IMR-90 (cell line): ENCODE measurements at regions not wholly inside any gene's neighbourhood (a gene's known extent, or its start where the extent isn't known, plus 50 kb on each side); places are given as distances from the start of the nearest gene placed in this dataset.

ENCODE experiments used
- ATAC-seq: fragments of 200-7000 bp; cut with Tn5 transposase; 2 replicates; pipeline ENCODE4 v1.9.1; 2020; ENCODE audit warnings: low read depth, mild to moderate bottlenecking, moderate library complexity
- BruUV-seq: library from RNA; stranded (reverse); fragments of 400-500 nt; replicated peaks from 2 replicates; lab custom pipeline; 2021; lab: Mats Ljungman, UMichigan
- CTCF ChIA-PET: fragments of 300-600 bp; formaldehyde crosslinking; extraction: SDS; loops from one replicate; lab custom pipeline; 2021; ENCODE audit warnings: antibody characterized with exemption; lab: Yijun Ruan, JAX
- POLR2A ChIA-PET: fragments of 300-600 bp; sonication (Branson Sonifier 250); formaldehyde crosslinking; loops from one replicate; lab custom pipeline; 2022; ENCODE audit warnings: antibody characterized with exemption; ENCODE audit not compliant: unreplicated experiment; lab: Charles Lee
- DNase-seq: peaks from one replicate; pipeline ENCODE4 v3.0.0; 2013
- H2AFZ ChIP-seq: replicated peaks from 2 replicates; pipeline ENCODE3; 2013; ENCODE audit warnings: low read length, mild to moderate bottlenecking; ENCODE audit not compliant: poor library complexity
- H2AK5ac ChIP-seq: 2 replicates; pipeline ENCODE4 v1.6.1; 2013; ENCODE audit warnings: low read depth, low read length, inconsistent platforms
- H2AK9ac ChIP-seq: replicated peaks from 2 replicates; pipeline ENCODE3; 2013; ENCODE audit warnings: mild to moderate bottlenecking, low read depth, low read length, moderate library complexity; ENCODE audit not compliant: poor library complexity
- H2BK120ac ChIP-seq: 2 replicates; pipeline ENCODE4 v1.6.1; 2013; ENCODE audit warnings: low read depth, low read length, inconsistent platforms
- H2BK15ac ChIP-seq: 3 replicates; pipeline ENCODE4 v1.6.1; 2013; ENCODE audit warnings: low read depth, low read length, inconsistent platforms
- H2BK20ac ChIP-seq: 2 replicates; pipeline ENCODE4 v1.6.1; 2013; ENCODE audit warnings: low read depth, mild to moderate bottlenecking, inconsistent platforms, low read length, moderate library complexity
- H2BK5ac ChIP-seq: 2 replicates; pipeline ENCODE4 v1.6.1; 2013; ENCODE audit warnings: mild to moderate bottlenecking, low read depth, low read length, inconsistent platforms; ENCODE audit not compliant: poor library complexity, severe bottlenecking
- H3K14ac ChIP-seq: replicated peaks from 2 replicates; pipeline ENCODE4 v1.6.1; 2013; ENCODE audit warnings: low read depth, low read length, inconsistent platforms
- H3K18ac ChIP-seq: 2 replicates; pipeline ENCODE4 v1.6.1; 2013; ENCODE audit warnings: low read depth, low read length, control low read depth
- H3K23ac ChIP-seq: 2 replicates; pipeline ENCODE4 v1.6.1; 2013; ENCODE audit warnings: low read depth, low read length, inconsistent platforms
- H3K27ac ChIP-seq: 2 replicates; pipeline ENCODE4 v1.5.1; 2013; ENCODE audit warnings: mild to moderate bottlenecking, control low read depth, low read length; ENCODE audit not compliant: insufficient read depth
- H3K27me3 ChIP-seq: 2 replicates; pipeline ENCODE4 v1.6.1; 2013; ENCODE audit warnings: low read length; ENCODE audit not compliant: control insufficient read depth, insufficient read depth
- H3K36me3 ChIP-seq: 2 replicates; pipeline ENCODE4 v1.6.1; 2013; ENCODE audit warnings: low read length, mixed read lengths; ENCODE audit not compliant: control insufficient read depth, insufficient read depth
- H3K4ac ChIP-seq: 2 replicates; pipeline ENCODE4 v1.6.1; 2013; ENCODE audit warnings: low read depth, low read length, inconsistent platforms
- H3K4me1 ChIP-seq: 2 replicates; pipeline ENCODE4 v1.6.1; 2013; ENCODE audit warnings: low read length, mixed read lengths; ENCODE audit not compliant: control insufficient read depth, insufficient read depth
- H3K4me2 ChIP-seq: 2 replicates; pipeline ENCODE4 v1.6.1; 2013; ENCODE audit warnings: low read depth, mild to moderate bottlenecking, control low read depth, low read length, moderate library complexity
- H3K4me3 ChIP-seq: 2 replicates; pipeline ENCODE4 v1.5.1; 2013; ENCODE audit warnings: low read depth, mild to moderate bottlenecking, control low read depth, low read length, moderate library complexity; ENCODE audit not compliant: insufficient read depth
- H3K56ac ChIP-seq: 2 replicates; pipeline ENCODE4 v1.6.1; 2013; ENCODE audit warnings: low read length, inconsistent platforms; ENCODE audit not compliant: insufficient read depth; ENCODE audit errors: extremely low read depth
- H3K79me1 ChIP-seq, 2 experiments: 2 replicates each; pipeline ENCODE4 v1.6.1; 2013; ENCODE audit warnings: low read length in 2 of 2, inconsistent platforms in 1 of 2, low read depth in 1 of 2
- H3K9ac ChIP-seq: 2 replicates; pipeline ENCODE4 v1.6.1; 2013; ENCODE audit warnings: low read depth, low read length, control low read depth
- H3K9me1 ChIP-seq: 2 replicates; pipeline ENCODE4 v1.6.1; 2013; ENCODE audit warnings: low read length, inconsistent platforms; ENCODE audit not compliant: insufficient read depth
- H3K9me3 ChIP-seq: 2 replicates; pipeline ENCODE4 v1.6.1; 2013; ENCODE audit warnings: low read length; ENCODE audit not compliant: control insufficient read depth, insufficient read depth
- H4K20me1 ChIP-seq: 2 replicates; pipeline ENCODE4 v1.6.1; 2013; ENCODE audit warnings: low read length, inconsistent platforms; ENCODE audit not compliant: insufficient read depth
- H4K5ac ChIP-seq: 2 replicates; pipeline ENCODE4 v1.6.1; 2013; ENCODE audit warnings: mild to moderate bottlenecking, low read depth, low read length, control low read depth
- H4K8ac ChIP-seq, 2 experiments: 2 replicates each; pipeline ENCODE4 v1.6.1; 2013; ENCODE audit warnings: low read depth in 2 of 2, low read length in 2 of 2, control low read depth in 1 of 2, inconsistent platforms in 1 of 2
- H4K91ac ChIP-seq: 2 replicates; pipeline ENCODE4 v1.6.1; 2013; ENCODE audit warnings: low read depth, low read length, inconsistent platforms; ENCODE audit not compliant: insufficient read depth
- BHLHE40 ChIP-seq: fragments of 150-350 bp; IDR thresholded peaks from 2 replicates; pipeline ENCODE4 v1.6.1; 2016; ENCODE audit warnings: mild to moderate bottlenecking, low read depth, low read length
- CEBPB ChIP-seq: IDR thresholded peaks from 2 replicates; pipeline ENCODE4 v1.6.1; 2012; ENCODE audit warnings: low read depth, low read length, improper control_type of control experiment
- ELK1 ChIP-seq: fragments of 150-350 bp; IDR thresholded peaks from 2 replicates; pipeline ENCODE4 v1.6.1; 2016; ENCODE audit warnings: low read depth, mild to moderate bottlenecking, low read length, moderate library complexity, borderline replicate concordance
- MAFK ChIP-seq: IDR thresholded peaks from 2 replicates; pipeline ENCODE4 v1.6.1; 2012; ENCODE audit warnings: low read depth, low read length, improper control_type of control experiment
- NFE2L2 ChIP-seq: fragments of 150-350 bp; IDR thresholded peaks from 2 replicates; pipeline ENCODE4 v1.6.1; 2016; ENCODE audit warnings: low read depth, mild to moderate bottlenecking, low read length
- RAD21 ChIP-seq: IDR thresholded peaks from 2 replicates; pipeline ENCODE4 v1.6.1; 2012; ENCODE audit warnings: low read length, improper control_type of control experiment
- RCOR1 ChIP-seq: IDR thresholded peaks from 2 replicates; pipeline ENCODE4 v1.6.1; 2012; ENCODE audit warnings: mild to moderate bottlenecking, low read length, improper control_type of control experiment; ENCODE audit not compliant: insufficient replicate concordance
- WGBS, 2 experiments: methylation state at CpG; one replicate each; pipeline versions ENCODE4 v1.1.5 to v1.1.7; 2013; ENCODE audit warnings: missing lambda C conversion rate in 2 of 2; ENCODE audit not compliant: insufficient read length in 1 of 2; ENCODE audit errors: extremely low coverage in 2 of 2; 5-methylcytosine and 5-hydroxymethylcytosine counted together
- dilution Hi-C: fragments of 300-500 bp; cut with HindIII; formaldehyde crosslinking; loops from one replicate; pipeline ENCODE4 v1.14.3; 2018; ENCODE audit warnings: low sequenced_read_pairs; ENCODE audit not compliant: unreplicated experiment
- in situ Hi-C: fragments of 300-500 bp; cut with MboI; formaldehyde crosslinking; loops from 3 replicates; pipeline ENCODE4 v1.14.3; 2019; ENCODE audit warnings: low sequenced_read_pairs, inconsistent platforms, mixed read lengths
- intact Hi-C: fragments of 100-400 bp; cut with micrococcal nuclease; formaldehyde crosslinking; loops from 2 replicates; pipeline ENCODE4 v1.10.0; 2022

GRCh38 chr3:76582632-76583378 is 457.1 kb upstream of the ROBO2 start:
- Histone ChIP-seq H2BK5ac (no peak overlapping the region), H3K14ac (no peak overlapping the region), H3K4me2 (no peak overlapping the region), H3K9me3 (no peaks in the 10 kb centered on the region), H3K36me3 (no peaks in the 10 kb centered on the region), H2AK5ac (no peak overlapping the region), H3K27ac (no peak overlapping the region), H3K23ac (no peak overlapping the region), H3K56ac (no peak overlapping the region), H3K27me3 (no peaks in the 10 kb centered on the region), H4K91ac (no peak overlapping the region), H3K9me1 (no peaks in the 10 kb centered on the region), H2BK120ac (no peak overlapping the region), H2AFZ (no peak overlapping the region), H2BK15ac (no peak overlapping the region), H4K8ac (no peak overlapping the region), H4K5ac (no peak overlapping the region), H3K9ac (no peak overlapping the region), H3K4me1 (no peaks in the 10 kb centered on the region), H3K18ac (no peak overlapping the region), H4K20me1 (no peaks in the 10 kb centered on the region), H3K4me3 (no peak overlapping the region), H3K4ac (no peak overlapping the region), H3K79me1 (no peaks in the 10 kb centered on the region), H2AK9ac (no peak overlapping the region), H2BK20ac (no peak overlapping the region)
- WGBS, 2 experiments: 60% methylated on average over 2 of the region's 5 CpGs; no CpG with 5 or more reads in 1 of the 2 experiments
- ChIA-PET CTCF (no interaction called here), POLR2A (no interaction called here)
- no TSS peak for BruUV-seq
- no peak for ATAC-seq
- intact Hi-C loops: loop anchor here (5.0 kb wide), 1 partner anchor 451 kb away; no protein-coding TSS in a partner anchor
- TF ChIP-seq MAFK: no peak
- no peak for TF ChIP-seq RCOR1
- TF ChIP-seq BHLHE40: no peak
- TF ChIP-seq CEBPB: no peak
- TF ChIP-seq NFE2L2: no peak
- no peak for TF ChIP-seq ELK1
- no peak for TF ChIP-seq RAD21
- dilution Hi-C loops: no loop called here
- DNase-seq: peak; percentile 31
- in situ Hi-C loops: no loop called here
